Gastrocnemius medialis (tissue), 4 donors: ENCODE measurements at regions not wholly inside any gene's neighbourhood (a gene's known extent, or its start where the extent isn't known, plus 50 kb on each side); places are given as distances from the start of the nearest gene placed in this dataset.

Experiments used
- CTCF ChIP-seq, 5 experiments: fragments of 450-650 bp in 3 of 5; fragments of 200-600 bp in 2 of 5; sonication (generic) in 2 of 5; IDR thresholded peaks in 4 of 5; conservative IDR thresholded peaks in 1 of 5; 1 replicate in 4 of 5; 2 replicates in 1 of 5; pipeline ENCODE4 v1.5.1; 2016 to 2019; ENCODE audit warnings: antibody characterized with exemption in 5 of 5, mild to moderate bottlenecking in 3 of 5, moderate library complexity in 3 of 5
- POLR2A ChIP-seq, 2 donors: fragments of 450-650 bp; IDR thresholded peaks; one replicate each; pipeline ENCODE4 v1.6.1; 2017; ENCODE audit warnings: antibody characterized with exemption in 2 of 2, mild to moderate bottlenecking in 2 of 2, moderate library complexity in 2 of 2

- TF ChIP-seq CTCF (IDR thresholded peaks at IDR 0.05 in 4 of 5, conservative IDR thresholded peaks at IDR 0.05 in 1 of 5) (no peak), POLR2A (IDR thresholded peaks at IDR 0.05) (no peak)
These were observed 108.9 kb upstream of the ZNF236 start for GRCh38 chr18:76713432-76713831.
